ENCODE measurements at regions not wholly inside any gene's neighbourhood (a gene's known extent, or its start where the extent isn't known, plus 50 kb on each side); places are given as distances from the start of the nearest gene placed in this dataset.
A peak's percentile ranks its signal among the peaks of the same experiment; 100 is the strongest.

GRCh38 chr11:32184723-32185376, 94.0 kb downstream of the RCN1 start:
- Mint-ChIP-seq H3K9me3 (no peaks in the 10 kb centered on the region), H3K4me1 (no peaks in the 10 kb centered on the region), H3K36me3 (no peaks in the 10 kb centered on the region), H3K27ac (no peak overlapping the region), H3K4me3 (no peak overlapping the region), H3K27me3 (no peaks in the 10 kb centered on the region)
- ATAC-seq = no peak

DNA sequence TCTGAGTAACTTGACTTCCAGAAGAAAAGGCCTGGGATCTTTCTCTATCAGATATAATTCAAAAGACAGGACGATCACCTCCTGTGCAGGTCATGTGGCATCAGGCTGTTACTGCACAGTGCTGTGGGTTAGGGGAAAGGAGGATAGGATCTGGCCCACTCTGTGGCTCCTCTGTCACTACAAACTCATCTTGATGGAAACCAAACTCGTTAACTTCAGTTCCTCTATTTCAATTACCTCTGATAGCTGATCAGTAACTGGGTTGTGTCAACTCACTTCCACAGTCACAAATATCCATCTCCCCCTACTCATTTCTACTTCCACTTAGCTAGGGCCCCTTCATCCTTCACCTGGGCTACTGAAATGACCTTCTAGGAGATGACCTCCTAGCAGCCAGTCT, 95.2 kb downstream of the RCN1 start:
- Mint-ChIP-seq H3K9me3 (no peaks in the 10 kb centered on the region), H3K27me3 (no peaks in the 10 kb centered on the region), H3K36me3 (no peaks in the 10 kb centered on the region), H3K4me3 (no peak overlapping the region), H3K27ac (no peak overlapping the region), H3K4me1 (no peaks in the 10 kb centered on the region)
- no peak for ATAC-seq

- Mint-ChIP-seq H3K9me3 (no peaks in the 10 kb centered on the region), H3K27me3 (no peaks in the 10 kb centered on the region), H3K4me1 (no peaks in the 10 kb centered on the region), H3K27ac (no peak overlapping the region), H3K4me3 (no peak overlapping the region), H3K36me3 (no peaks in the 10 kb centered on the region)
- ATAC-seq = no peak
These were observed 96.2 kb downstream of the RCN1 start for GRCh38 chr11:32187111-32187510.

DNA sequence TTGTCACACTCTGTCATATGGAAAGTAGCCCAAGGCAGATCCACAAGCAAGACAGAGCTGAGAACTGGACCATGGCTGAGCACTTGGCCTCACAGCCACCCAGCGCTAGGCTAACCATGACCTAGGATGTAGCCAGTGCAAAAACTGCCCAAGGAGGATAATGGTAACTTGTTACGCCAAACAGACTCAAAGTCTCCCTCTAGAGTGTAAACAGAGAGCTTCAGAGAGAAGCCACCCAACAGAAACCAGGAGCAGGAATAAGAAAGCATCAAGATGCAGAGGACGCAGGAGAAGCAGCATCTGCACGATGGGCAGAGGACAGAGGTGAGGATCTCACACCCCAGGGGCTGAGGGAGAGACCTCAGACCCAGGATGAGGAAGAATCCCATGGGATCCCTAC, 97.9 kb downstream of the RCN1 start:
- H3K9me3 Mint-ChIP-seq = no peaks in the 10 kb centered on the region
- H3K4me3 Mint-ChIP-seq = no peak overlapping the region
- H3K27me3 Mint-ChIP-seq = no peaks in the 10 kb centered on the region
- no peak overlapping the region for H3K27ac Mint-ChIP-seq
- no peaks in the 10 kb centered on the region for H3K4me1 Mint-ChIP-seq
- ATAC-seq = peak; percentile 21
- H3K36me3 Mint-ChIP-seq = no peaks in the 10 kb centered on the region

DNA sequence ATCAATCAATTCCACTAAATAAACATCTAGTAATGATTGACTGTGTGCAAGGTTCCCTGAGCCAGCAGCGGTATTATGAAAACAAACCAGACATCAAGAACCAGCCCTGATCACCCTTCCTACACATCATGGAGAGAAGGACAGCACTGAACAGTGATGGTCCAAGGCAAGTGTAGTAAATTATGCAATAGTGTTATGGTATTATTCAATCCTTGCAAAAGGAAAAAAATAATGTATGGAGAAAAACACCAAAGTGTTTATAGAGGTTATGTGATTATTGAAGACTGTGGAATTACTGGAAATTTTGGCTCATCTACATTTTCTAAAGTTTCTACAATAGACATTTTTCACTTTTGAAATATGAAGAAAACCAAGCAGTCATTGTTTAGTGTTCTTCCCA, 105.3 kb downstream of the RCN1 start:
- no peak for ATAC-seq
- H3K36me3 Mint-ChIP-seq = no peaks in the 10 kb centered on the region

GRCh38 chr11:32198053-32198452, 107.2 kb downstream of the RCN1 start:
- ATAC-seq = no peak
- H3K36me3 Mint-ChIP-seq = no peaks in the 10 kb centered on the region
- H3K27me3 Mint-ChIP-seq = peaks cover 9% of the 10 kb centered on the region
- H3K4me3 Mint-ChIP-seq = no peak overlapping the region
- no peaks in the 10 kb centered on the region for H3K9me3 Mint-ChIP-seq
- no peaks in the 10 kb centered on the region for H3K4me1 Mint-ChIP-seq
- H3K27ac Mint-ChIP-seq = no peak overlapping the region

More for the DNA sequence above, 105.3 kb downstream of the RCN1 start:
- Mint-ChIP-seq H3K4me3 (no peak overlapping the region), H3K9me3 (no peaks in the 10 kb centered on the region), H3K4me1 (no peaks in the 10 kb centered on the region), H3K27me3 (peaks cover 9% of the 10 kb centered on the region), H3K27ac (no peak overlapping the region)

GRCh38 chr11:32200136-32200847, 109.4 kb downstream of the RCN1 start:
- Mint-ChIP-seq H3K36me3 (no peaks in the 10 kb centered on the region), H3K4me3 (no peak overlapping the region), H3K27me3 (peaks cover 2% of the 10 kb centered on the region), H3K27ac (no peak overlapping the region), H3K9me3 (no peaks in the 10 kb centered on the region), H3K4me1 (no peaks in the 10 kb centered on the region)
- no peak for ATAC-seq

- no peaks in the 10 kb centered on the region for H3K4me1 Mint-ChIP-seq
- peaks cover 14% of the 10 kb centered on the region for H3K27me3 Mint-ChIP-seq
- H3K36me3 Mint-ChIP-seq = no peaks in the 10 kb centered on the region
- no peak for ATAC-seq
- H3K4me3 Mint-ChIP-seq = no peak overlapping the region
- H3K27ac Mint-ChIP-seq = no peak overlapping the region
- H3K9me3 Mint-ChIP-seq = no peaks in the 10 kb centered on the region
These were observed 113.9 kb downstream of the RCN1 start for GRCh38 chr11:32204751-32205150.

DNA sequence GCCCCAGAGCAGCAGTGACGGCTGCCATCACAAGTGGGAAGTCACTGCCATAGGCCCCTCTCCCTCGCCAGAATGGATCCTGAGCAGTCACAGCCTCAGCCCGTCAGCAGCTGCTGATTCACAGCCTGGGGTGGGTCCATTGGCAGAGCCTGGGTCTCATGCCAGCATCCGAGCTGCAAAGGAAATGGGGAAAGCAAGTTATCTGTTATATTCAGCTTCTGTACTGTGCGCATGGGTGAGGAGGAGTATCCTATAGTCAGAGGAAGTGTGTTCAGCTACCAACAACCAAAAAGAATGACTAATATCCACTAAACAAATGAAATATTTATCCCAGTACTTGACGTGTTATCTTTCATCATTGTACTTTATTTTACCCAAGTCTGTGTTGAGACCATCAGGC, 119.7 kb downstream of the RCN1 start:
- ATAC-seq = no peak
- no peaks in the 10 kb centered on the region for H3K9me3 Mint-ChIP-seq
- no peaks in the 10 kb centered on the region for H3K4me1 Mint-ChIP-seq
- no peak overlapping the region for H3K27ac Mint-ChIP-seq
- H3K4me3 Mint-ChIP-seq = no peak overlapping the region
- peaks cover 26% of the 10 kb centered on the region for H3K27me3 Mint-ChIP-seq
- no peaks in the 10 kb centered on the region for H3K36me3 Mint-ChIP-seq

- Mint-ChIP-seq H3K9me3 (no peaks in the 10 kb centered on the region), H3K27ac (no peak overlapping the region), H3K36me3 (no peaks in the 10 kb centered on the region), H3K4me1 (no peaks in the 10 kb centered on the region), H3K27me3 (peaks cover 26% of the 10 kb centered on the region), H3K4me3 (no peak overlapping the region)
- no peak for ATAC-seq
These were observed 122.3 kb downstream of the RCN1 start for GRCh38 chr11:32213223-32213622.

- Mint-ChIP-seq H3K27ac (no peak overlapping the region), H3K4me1 (no peaks in the 10 kb centered on the region), H3K27me3 (peaks cover 8% of the 10 kb centered on the region), H3K36me3 (no peaks in the 10 kb centered on the region), H3K9me3 (no peaks in the 10 kb centered on the region), H3K4me3 (no peak overlapping the region)
- no peak for ATAC-seq
These were observed 124.3 kb downstream of the RCN1 start for GRCh38 chr11:32215157-32215556.

GRCh38 chr11:32216749-32217148, 125.9 kb downstream of the RCN1 start:
- no peaks in the 10 kb centered on the region for H3K9me3 Mint-ChIP-seq
- H3K36me3 Mint-ChIP-seq = no peaks in the 10 kb centered on the region
- no peaks in the 10 kb centered on the region for H3K27me3 Mint-ChIP-seq
- ATAC-seq = no peak
- H3K27ac Mint-ChIP-seq = no peak overlapping the region
- H3K4me3 Mint-ChIP-seq = no peak overlapping the region
- H3K4me1 Mint-ChIP-seq = no peaks in the 10 kb centered on the region

- no peak for ATAC-seq
- no peaks in the 10 kb centered on the region for H3K27me3 Mint-ChIP-seq
- no peak overlapping the region for H3K4me3 Mint-ChIP-seq
These were observed 128.4 kb downstream of the RCN1 start for GRCh38 chr11:32219320-32219719.

DNA sequence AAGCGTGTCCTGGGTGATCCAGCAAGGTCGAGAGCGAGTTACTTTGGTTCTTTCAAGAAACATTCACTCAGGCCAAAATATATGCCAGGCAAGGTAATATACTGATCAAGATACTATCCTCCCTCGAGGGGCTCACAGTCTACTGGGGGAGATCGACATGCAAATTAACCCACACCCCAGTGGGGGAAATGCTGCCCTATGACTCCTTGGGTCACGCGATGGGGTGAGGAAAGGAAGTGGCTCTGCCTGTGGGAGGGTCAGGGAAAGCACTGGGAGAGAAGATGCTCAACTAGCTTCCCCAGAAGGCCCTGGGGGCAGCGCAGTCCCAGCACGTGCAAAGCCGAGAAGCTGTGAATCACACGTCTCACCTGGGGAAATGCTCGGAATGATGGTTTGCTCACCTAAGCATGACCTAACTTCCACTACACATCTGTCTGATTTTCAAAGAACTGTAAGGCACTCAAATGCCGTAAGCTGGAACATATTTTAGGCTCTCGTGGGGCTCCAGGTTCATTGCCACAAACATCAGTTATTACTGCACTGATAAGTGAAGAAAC, 130.7 kb downstream of the RCN1 start:
- Mint-ChIP-seq H3K36me3 (no peaks in the 10 kb centered on the region), H3K4me3 (no peak overlapping the region), H3K27ac (no peak overlapping the region), H3K27me3 (peaks cover 9% of the 10 kb centered on the region), H3K4me1 (no peaks in the 10 kb centered on the region), H3K9me3 (no peaks in the 10 kb centered on the region)
- no peak for ATAC-seq

More at GRCh38 chr11:32219320-32219719, 128.4 kb downstream of the RCN1 start:
- no peaks in the 10 kb centered on the region for H3K9me3 Mint-ChIP-seq
- H3K36me3 Mint-ChIP-seq = no peaks in the 10 kb centered on the region
- H3K4me1 Mint-ChIP-seq = no peaks in the 10 kb centered on the region
- H3K27ac Mint-ChIP-seq = no peak overlapping the region

DNA sequence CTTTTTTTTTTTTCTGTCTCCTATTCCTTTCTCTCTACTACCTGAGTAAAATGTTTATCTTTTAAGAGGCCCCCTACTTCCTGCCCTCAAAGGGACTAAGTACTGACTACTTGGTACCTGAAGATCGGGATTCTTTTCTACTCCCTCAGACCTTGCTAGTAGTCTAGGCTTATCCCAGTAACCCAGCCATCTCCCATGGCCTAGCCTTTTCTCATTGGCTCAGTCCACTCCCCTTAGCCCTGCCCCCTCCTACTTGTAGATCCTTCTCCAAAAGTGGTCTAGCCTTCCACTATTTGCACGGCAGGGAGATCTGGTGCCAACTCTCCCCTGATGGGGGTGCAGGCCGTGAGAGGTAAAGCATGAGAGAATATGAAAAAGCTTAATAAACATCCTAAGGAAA, 133.7 kb downstream of the RCN1 start:
- Mint-ChIP-seq H3K9me3 (no peaks in the 10 kb centered on the region), H3K4me1 (no peaks in the 10 kb centered on the region), H3K36me3 (no peaks in the 10 kb centered on the region), H3K27ac (no peak overlapping the region), H3K27me3 (peaks cover 9% of the 10 kb centered on the region), H3K4me3 (no peak overlapping the region)
- ATAC-seq = no peak

All from stimulated activated memory B cell treated with anti-CD40 and anti-IgM and Interleukin-4, amounts not matched to agents 10 μg/mL and 1 μg/mL and 100 μg/mL, for 72 hours (primary cell).